ENCODE measurements at regions not wholly inside any gene's neighbourhood (a gene's known extent, or its start where the extent isn't known, plus 50 kb on each side); places are given as distances from the start of the nearest gene placed in this dataset.

GRCh38 chr2:5515693-5516092, 176.5 kb upstream of the SOX11 start:
- H3K4me3 ChIP-seq (ENCODE audit: control insufficient read depth, low read depth, low read length): no peak overlapping the region
- DNase-seq (ENCODE audit: low read depth): no peak
- TF ChIP-seq CTCF (conservative IDR thresholded peaks at IDR 0.05; ENCODE audit: control insufficient read depth, insufficient read depth, low read depth, low read length): no peak

- DNase-seq (ENCODE audit: low read depth): no peak
- no peak overlapping the region for H3K4me3 ChIP-seq (ENCODE audit: control insufficient read depth, low read depth, low read length)
- TF ChIP-seq CTCF (conservative IDR thresholded peaks at IDR 0.05; ENCODE audit: control insufficient read depth, insufficient read depth, low read depth, low read length): no peak
Measured at GRCh38 chr2:5519286-5519685, 172.9 kb upstream of the SOX11 start.

GRCh38 chr2:5520463-5520972, 171.7 kb upstream of the SOX11 start:
- no peak for DNase-seq (ENCODE audit: low read depth)
- H3K4me3 ChIP-seq (ENCODE audit: control insufficient read depth, low read depth, low read length): no peak overlapping the region
- no peak for TF ChIP-seq CTCF (conservative IDR thresholded peaks at IDR 0.05; ENCODE audit: control insufficient read depth, insufficient read depth, low read depth, low read length)

- H3K4me3 ChIP-seq (ENCODE audit: control insufficient read depth, low read depth, low read length): no peak overlapping the region
- no peak for TF ChIP-seq CTCF (conservative IDR thresholded peaks at IDR 0.05; ENCODE audit: control insufficient read depth, insufficient read depth, low read depth, low read length)
- no peak for DNase-seq (ENCODE audit: low read depth)
Measured at GRCh38 chr2:5521461-5521860, 170.7 kb upstream of the SOX11 start.

GRCh38 chr2:5524551-5524950, 167.6 kb upstream of the SOX11 start:
- no peak overlapping the region for H3K4me3 ChIP-seq (ENCODE audit: control insufficient read depth, low read depth, low read length)
- no peak for DNase-seq (ENCODE audit: low read depth)
- TF ChIP-seq CTCF (conservative IDR thresholded peaks at IDR 0.05; ENCODE audit: control insufficient read depth, insufficient read depth, low read depth, low read length): no peak

GRCh38 chr2:5528706-5529105, 163.5 kb upstream of the SOX11 start:
- H3K4me3 ChIP-seq (ENCODE audit: control insufficient read depth, low read depth, low read length): no peak overlapping the region
- TF ChIP-seq CTCF (conservative IDR thresholded peaks at IDR 0.05; ENCODE audit: control insufficient read depth, insufficient read depth, low read depth, low read length): no peak
- no peak for DNase-seq (ENCODE audit: low read depth)
